OCI-M2 (cell line): ENCODE measurements at regions not wholly inside any gene's neighbourhood (a gene's known extent, or its start where the extent isn't known, plus 50 kb on each side); places are given as distances from the start of the nearest gene placed in this dataset.

Experiments used
- DNase-seq: peaks from one replicate; lab custom pipeline; 2025; ENCODE audit not compliant: unreplicated experiment; lab: John Stamatoyannopoulos, UW

- no peak for DNase-seq
These were observed 260.3 kb upstream of the SEMA6A start for GRCh38 chr5:116834796-116835515.

GRCh38 chr5:116830079-116830478, 255.5 kb upstream of the SEMA6A start:
- no peak for DNase-seq

GRCh38 chr5:116827078-116827477, 252.5 kb upstream of the SEMA6A start:
- DNase-seq: no peak

- DNase-seq: no peak
These were observed 250.9 kb upstream of the SEMA6A start for GRCh38 chr5:116825486-116825885.

- no peak for DNase-seq
These were observed 250.3 kb upstream of the SEMA6A start for GRCh38 chr5:116824751-116825438.

GRCh38 chr5:116814626-116815385, 240.2 kb upstream of the SEMA6A start:
- no peak for DNase-seq

- DNase-seq: no peak
These were observed 239.3 kb upstream of the SEMA6A start for GRCh38 chr5:116813906-116814305.

- no peak for DNase-seq
These were observed 238.7 kb upstream of the SEMA6A start for GRCh38 chr5:116813356-116813755.

GRCh38 chr5:116810951-116811350, 236.3 kb upstream of the SEMA6A start:
- no peak for DNase-seq

GRCh38 chr5:116806836-116807235, 232.2 kb upstream of the SEMA6A start:
- DNase-seq: no peak

- DNase-seq: no peak
These were observed 224.8 kb upstream of the SEMA6A start for GRCh38 chr5:116799401-116799800.

- no peak for DNase-seq
These were observed 220.6 kb upstream of the SEMA6A start for GRCh38 chr5:116795189-116795588.

- DNase-seq: no peak
These were observed 214.9 kb upstream of the SEMA6A start for GRCh38 chr5:116789522-116789921.

GRCh38 chr5:116788851-116789403, 214.3 kb upstream of the SEMA6A start:
- no peak for DNase-seq

- no peak for DNase-seq
These were observed 212.9 kb upstream of the SEMA6A start for GRCh38 chr5:116787570-116787969.

- no peak for DNase-seq
These were observed 210.5 kb upstream of the SEMA6A start for GRCh38 chr5:116785106-116785505.

GRCh38 chr5:116779846-116780245, 205.2 kb upstream of the SEMA6A start:
- no peak for DNase-seq

GRCh38 chr5:116778651-116779280, 204.1 kb upstream of the SEMA6A start:
- no peak for DNase-seq

GRCh38 chr5:116778032-116778431, 203.4 kb upstream of the SEMA6A start:
- no peak for DNase-seq

- no peak for DNase-seq
These were observed 199.3 kb upstream of the SEMA6A start for GRCh38 chr5:116773926-116774325.

- DNase-seq: no peak
These were observed 198.2 kb upstream of the SEMA6A start for GRCh38 chr5:116772806-116773205.
